ENCODE measurements at regions not wholly inside any gene's neighbourhood (a gene's known extent, or its start where the extent isn't known, plus 50 kb on each side); places are given as distances from the start of the nearest gene placed in this dataset.

DNA sequence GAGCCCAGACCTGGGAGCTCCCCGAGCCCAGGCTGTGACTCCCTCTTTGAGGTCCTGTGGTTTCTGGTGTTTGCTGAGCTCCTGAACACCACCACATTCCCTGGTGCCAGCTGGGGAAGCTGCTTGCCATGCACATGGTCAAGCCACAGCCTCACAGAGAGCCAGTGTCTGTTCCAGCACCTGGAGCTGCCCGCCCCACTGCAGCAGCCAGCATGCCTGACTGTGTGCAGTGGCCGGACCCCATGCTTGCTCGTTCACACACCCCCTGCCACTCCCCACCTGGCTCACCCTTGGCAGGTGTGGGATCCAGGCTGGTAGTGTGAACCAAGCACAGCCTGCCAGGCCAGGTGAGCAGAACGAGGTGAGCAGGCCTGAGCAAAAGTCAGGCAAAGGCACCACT, 95.6 kb upstream of the FAM9C start:
- TF ChIP-seq, protein P1, sequence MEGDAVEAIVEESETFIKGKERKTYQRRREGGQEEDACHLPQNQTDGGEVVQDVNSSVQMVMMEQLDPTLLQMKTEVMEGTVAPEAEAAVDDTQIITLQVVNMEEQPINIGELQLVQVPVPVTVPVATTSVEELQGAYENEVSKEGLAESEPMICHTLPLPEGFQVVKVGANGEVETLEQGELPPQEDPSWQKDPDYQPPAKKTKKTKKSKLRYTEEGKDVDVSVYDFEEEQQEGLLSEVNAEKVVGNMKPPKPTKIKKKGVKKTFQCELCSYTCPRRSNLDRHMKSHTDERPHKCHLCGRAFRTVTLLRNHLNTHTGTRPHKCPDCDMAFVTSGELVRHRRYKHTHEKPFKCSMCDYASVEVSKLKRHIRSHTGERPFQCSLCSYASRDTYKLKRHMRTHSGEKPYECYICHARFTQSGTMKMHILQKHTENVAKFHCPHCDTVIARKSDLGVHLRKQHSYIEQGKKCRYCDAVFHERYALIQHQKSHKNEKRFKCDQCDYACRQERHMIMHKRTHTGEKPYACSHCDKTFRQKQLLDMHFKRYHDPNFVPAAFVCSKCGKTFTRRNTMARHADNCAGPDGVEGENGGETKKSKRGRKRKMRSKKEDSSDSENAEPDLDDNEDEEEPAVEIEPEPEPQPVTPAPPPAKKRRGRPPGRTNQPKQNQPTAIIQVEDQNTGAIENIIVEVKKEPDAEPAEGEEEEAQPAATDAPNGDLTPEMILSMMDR (IDR thresholded peaks at IDR 0.05; ENCODE audit: insufficient read depth, low read length, poor library complexity, severe bottlenecking), result no peak
- H3K4me3 ChIP-seq (ENCODE audit: low read depth, low read length), result no peak overlapping the region
- no peaks in the 10 kb centered on the region for H3K27me3 ChIP-seq (ENCODE audit: control insufficient read depth, insufficient read depth, low read length)
- no peak for DNase-seq (ENCODE audit: low read depth)
- no peaks in the 10 kb centered on the region for H3K36me3 ChIP-seq (ENCODE audit: control insufficient read depth, insufficient read depth, low read length)

DNA sequence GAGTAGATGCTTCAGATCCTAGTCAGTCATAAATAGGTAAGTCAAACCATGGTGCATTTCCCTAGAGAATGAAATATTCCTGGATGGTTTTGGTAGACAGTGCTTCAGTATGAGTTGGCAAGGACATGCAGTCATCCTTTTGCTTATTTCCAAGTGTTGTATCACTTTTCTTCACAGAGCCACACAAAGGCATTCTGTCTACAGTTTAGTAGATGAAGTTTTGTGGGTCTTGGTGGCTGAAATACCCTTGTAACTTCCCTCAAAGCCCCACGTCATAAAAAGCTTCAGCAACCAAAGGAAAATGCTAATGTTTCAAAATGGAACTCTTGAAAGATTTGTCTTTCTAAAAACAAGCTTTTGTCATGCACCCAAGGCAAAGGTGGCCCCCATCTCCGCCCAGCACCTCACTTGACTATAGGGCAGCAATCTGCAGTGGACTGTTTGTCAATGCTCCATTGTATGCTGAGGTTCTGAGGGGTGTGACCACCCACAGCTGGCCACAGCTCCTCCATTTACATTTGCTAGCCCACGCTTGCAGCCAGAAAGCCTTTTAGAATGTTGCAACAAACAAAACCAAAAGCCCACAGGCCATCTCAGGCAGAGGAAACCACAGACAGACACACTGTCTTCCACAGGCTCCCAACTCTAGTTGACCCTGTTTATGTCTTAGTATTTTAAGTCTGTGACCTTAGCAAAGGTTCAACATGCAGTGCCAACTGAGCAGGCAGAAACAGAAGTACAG, 87.1 kb upstream of the FAM9C start:
- Histone ChIP-seq H3K4me3 (ENCODE audit: low read depth, low read length) (no peak overlapping the region), H3K36me3 (ENCODE audit: control insufficient read depth, insufficient read depth, low read length) (no peaks in the 10 kb centered on the region), H3K27me3 (ENCODE audit: control insufficient read depth, insufficient read depth, low read length) (no peaks in the 10 kb centered on the region)
- no peak for DNase-seq (ENCODE audit: low read depth)
- TF ChIP-seq, protein P1 (IDR thresholded peaks at IDR 0.05; ENCODE audit: insufficient read depth, low read length, poor library complexity, severe bottlenecking), result no peak

DNA sequence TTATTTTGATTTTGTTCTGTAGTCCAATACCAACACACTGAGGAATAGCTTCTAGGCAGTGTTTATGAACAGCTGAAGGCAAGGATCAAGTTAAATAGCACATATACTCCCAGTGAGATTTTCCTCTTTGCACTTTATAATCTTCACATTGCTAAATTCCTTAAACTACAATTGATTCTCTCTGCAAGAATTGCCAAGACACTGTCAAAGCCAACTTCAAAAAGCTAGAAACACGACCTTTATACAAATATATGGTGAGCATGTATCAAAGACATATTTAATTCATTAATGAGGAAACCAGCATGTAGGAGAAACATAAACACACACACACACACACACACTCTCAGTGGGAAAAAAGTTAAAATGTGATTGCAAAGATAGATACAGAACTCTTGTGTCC, 86.4 kb upstream of the FAM9C start:
- no peak overlapping the region for H3K4me3 ChIP-seq (ENCODE audit: low read depth, low read length)
- TF ChIP-seq, protein P1 (IDR thresholded peaks at IDR 0.05; ENCODE audit: insufficient read depth, low read length, poor library complexity, severe bottlenecking), result no peak
- DNase-seq (ENCODE audit: low read depth), result no peak
- no peaks in the 10 kb centered on the region for H3K36me3 ChIP-seq (ENCODE audit: control insufficient read depth, insufficient read depth, low read length)
- H3K27me3 ChIP-seq (ENCODE audit: control insufficient read depth, insufficient read depth, low read length), result no peaks in the 10 kb centered on the region

DNA sequence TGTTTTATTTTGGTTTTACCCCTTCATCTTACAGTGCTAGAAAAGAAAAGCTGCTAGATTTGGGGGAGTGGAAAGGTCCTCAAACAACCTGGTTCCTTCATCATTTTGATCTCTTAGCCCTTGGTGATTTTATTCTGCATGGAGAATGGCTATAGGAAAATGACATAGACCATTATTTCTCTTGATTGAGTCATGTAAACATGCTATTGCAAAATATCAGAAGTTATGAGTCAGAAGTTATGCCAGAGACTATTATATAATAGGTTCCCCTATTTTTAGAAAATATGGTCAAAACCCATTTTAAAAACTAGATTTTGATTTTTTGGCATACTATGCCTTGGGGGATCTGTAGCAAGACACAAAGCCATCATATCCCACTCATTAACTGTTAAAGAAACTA, 83.7 kb upstream of the FAM9C start:
- Histone ChIP-seq H3K27me3 (ENCODE audit: control insufficient read depth, insufficient read depth, low read length) (no peaks in the 10 kb centered on the region), H3K36me3 (ENCODE audit: control insufficient read depth, insufficient read depth, low read length) (no peaks in the 10 kb centered on the region), H3K4me3 (ENCODE audit: low read depth, low read length) (no peak overlapping the region)
- no peak for DNase-seq (ENCODE audit: low read depth)
- TF ChIP-seq, protein P1 (IDR thresholded peaks at IDR 0.05; ENCODE audit: insufficient read depth, low read length, poor library complexity, severe bottlenecking), result no peak

DNA sequence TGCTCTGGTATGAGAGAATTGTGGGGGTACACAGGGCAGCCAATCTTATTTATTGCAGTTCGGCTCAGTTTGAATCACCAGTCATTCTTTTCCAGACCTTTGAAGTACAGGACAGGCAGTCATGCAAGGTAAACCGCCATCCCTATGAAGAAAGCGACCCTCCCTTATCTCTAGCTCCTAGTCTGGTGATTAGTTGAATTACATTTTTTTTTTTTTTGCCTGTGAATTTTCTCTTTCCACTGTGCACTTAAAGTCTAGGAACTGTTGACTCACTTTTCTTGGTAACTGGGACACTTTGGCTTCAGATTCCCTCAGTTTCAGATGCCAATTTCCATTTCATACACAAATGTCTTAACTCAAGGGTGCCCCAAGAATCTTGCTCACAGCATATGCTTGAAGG, 82.4 kb upstream of the FAM9C start:
- DNase-seq (ENCODE audit: low read depth), result peak; percentile 16
- TF ChIP-seq, protein P1 (IDR thresholded peaks at IDR 0.05; ENCODE audit: insufficient read depth, low read length, poor library complexity, severe bottlenecking), result no peak
- no peaks in the 10 kb centered on the region for H3K27me3 ChIP-seq (ENCODE audit: control insufficient read depth, insufficient read depth, low read length)
- H3K4me3 ChIP-seq (ENCODE audit: low read depth, low read length), result no peak overlapping the region
- no peaks in the 10 kb centered on the region for H3K36me3 ChIP-seq (ENCODE audit: control insufficient read depth, insufficient read depth, low read length)

DNA sequence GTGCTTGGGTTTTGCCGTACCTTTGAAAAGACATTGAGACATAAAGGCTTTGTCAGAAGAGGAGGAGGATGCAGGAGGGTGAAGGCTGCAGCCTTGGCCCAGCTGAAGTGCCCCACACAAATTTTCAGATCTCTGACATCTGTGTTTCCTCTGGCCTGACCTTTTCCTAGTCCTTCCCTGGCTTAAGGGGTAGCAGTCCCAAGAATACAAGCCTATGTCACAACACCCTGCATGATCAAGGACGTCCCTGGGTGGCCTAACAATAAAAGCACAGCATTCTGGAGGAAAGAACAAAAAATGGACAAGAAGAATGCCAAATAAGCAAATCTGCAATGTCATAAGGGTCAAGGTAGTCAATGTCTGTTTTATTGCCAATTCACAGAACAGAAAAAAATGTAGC, 80.8 kb upstream of the FAM9C start:
- H3K27me3 ChIP-seq (ENCODE audit: control insufficient read depth, insufficient read depth, low read length), result no peaks in the 10 kb centered on the region
- H3K36me3 ChIP-seq (ENCODE audit: control insufficient read depth, insufficient read depth, low read length), result no peaks in the 10 kb centered on the region
- no peak for DNase-seq (ENCODE audit: low read depth)
- TF ChIP-seq, protein P1 (IDR thresholded peaks at IDR 0.05; ENCODE audit: insufficient read depth, low read length, poor library complexity, severe bottlenecking), result no peak
- H3K4me3 ChIP-seq (ENCODE audit: low read depth, low read length), result no peak overlapping the region

Data from kidney epithelial cell (primary cell).